Lower leg skin (tissue), 4 donors: ENCODE measurements at regions not wholly inside any gene's neighbourhood (a gene's known extent, or its start where the extent isn't known, plus 50 kb on each side); places are given as distances from the start of the nearest gene placed in this dataset.

Experiments used
- DNase-seq, 2 donors: peaks; one replicate each; pipeline ENCODE4 v3.0.0-alpha.2; 2019; ENCODE audit warnings: low spot score in 2 of 2
- H3K4me3 ChIP-seq: fragments of 200-600 bp; sonication (generic); 2 replicates; pipeline ENCODE4 v1.5.1; 2017; ENCODE audit warnings: mild to moderate bottlenecking, low read depth; ENCODE audit not compliant: poor library complexity, severe bottlenecking
- POLR2A ChIP-seq, 2 donors: fragments of 450-650 bp; IDR thresholded peaks; one replicate each; pipeline ENCODE4 v1.6.1; 2016 to 2017; ENCODE audit warnings: antibody characterized with exemption in 2 of 2, mild to moderate bottlenecking in 1 of 2, moderate library complexity in 1 of 2
- WGBS, 2 donors: methylation state at CpG; one replicate each; pipeline ENCODE4 v1.1.5; 2018; 5-methylcytosine and 5-hydroxymethylcytosine counted together
- intact Hi-C: fragments of 100-400 bp; cut with DNase I; formaldehyde crosslinking; loops from one replicate; pipeline ENCODE4 v1.15.0; 2023; ENCODE audit warnings: low total_unique reads
- TF ChIP-seq, protein P1 (sequence below), 3 donors: fragments of 450-650 bp; IDR thresholded peaks; one replicate each; pipeline ENCODE4 v1.5.1; 2016; ENCODE audit warnings: antibody characterized with exemption in 3 of 3, mild to moderate bottlenecking in 3 of 3, moderate library complexity in 2 of 3

- TF ChIP-seq, protein P1, sequence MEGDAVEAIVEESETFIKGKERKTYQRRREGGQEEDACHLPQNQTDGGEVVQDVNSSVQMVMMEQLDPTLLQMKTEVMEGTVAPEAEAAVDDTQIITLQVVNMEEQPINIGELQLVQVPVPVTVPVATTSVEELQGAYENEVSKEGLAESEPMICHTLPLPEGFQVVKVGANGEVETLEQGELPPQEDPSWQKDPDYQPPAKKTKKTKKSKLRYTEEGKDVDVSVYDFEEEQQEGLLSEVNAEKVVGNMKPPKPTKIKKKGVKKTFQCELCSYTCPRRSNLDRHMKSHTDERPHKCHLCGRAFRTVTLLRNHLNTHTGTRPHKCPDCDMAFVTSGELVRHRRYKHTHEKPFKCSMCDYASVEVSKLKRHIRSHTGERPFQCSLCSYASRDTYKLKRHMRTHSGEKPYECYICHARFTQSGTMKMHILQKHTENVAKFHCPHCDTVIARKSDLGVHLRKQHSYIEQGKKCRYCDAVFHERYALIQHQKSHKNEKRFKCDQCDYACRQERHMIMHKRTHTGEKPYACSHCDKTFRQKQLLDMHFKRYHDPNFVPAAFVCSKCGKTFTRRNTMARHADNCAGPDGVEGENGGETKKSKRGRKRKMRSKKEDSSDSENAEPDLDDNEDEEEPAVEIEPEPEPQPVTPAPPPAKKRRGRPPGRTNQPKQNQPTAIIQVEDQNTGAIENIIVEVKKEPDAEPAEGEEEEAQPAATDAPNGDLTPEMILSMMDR (IDR thresholded peaks at IDR 0.05): no peak
- TF ChIP-seq POLR2A (IDR thresholded peaks at IDR 0.05): no peak
- H3K4me3 ChIP-seq: no peak overlapping the region
- DNase-seq: no peak
- 59 to 67% methylated on average over 1 of the region's 1 CpG for WGBS, 2 donors
- intact Hi-C loops: no loop called here
Observed at GRCh38 chr14:29282169-29282568, 515.6 kb downstream of the FOXG1 start.

- H3K4me3 ChIP-seq: no peak overlapping the region
- TF ChIP-seq POLR2A (IDR thresholded peaks at IDR 0.05): no peak
- TF ChIP-seq, protein P1 (IDR thresholded peaks at IDR 0.05): no peak
- intact Hi-C loops: no loop called here
- DNase-seq: no peak
- WGBS, 2 donors: 80% methylated on average over 2 of the region's 2 CpGs
Observed at GRCh38 chr14:29290441-29290840, 523.9 kb downstream of the FOXG1 start.

DNA sequence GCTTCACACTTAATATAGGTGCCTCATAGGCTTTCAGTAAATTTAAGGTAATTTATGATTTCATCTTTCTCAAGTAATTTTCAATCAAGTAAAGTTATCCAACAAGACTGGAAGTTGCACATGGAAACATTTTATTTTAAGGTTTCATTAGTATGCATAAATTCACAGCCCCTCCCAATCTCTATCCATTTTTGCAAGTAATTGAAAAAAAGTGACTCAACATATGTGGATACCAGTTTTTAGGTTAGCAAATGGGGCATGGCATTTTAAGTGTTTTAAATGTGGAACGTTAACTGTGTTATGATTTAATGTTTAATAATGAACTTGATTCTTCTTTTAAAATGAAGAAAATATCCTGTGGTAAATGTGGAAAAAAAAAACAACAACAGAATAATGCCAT lies 532.8 kb downstream of the FOXG1 start:
- H3K4me3 ChIP-seq: no peak overlapping the region
- DNase-seq: no peak
- intact Hi-C loops: no loop called here
- WGBS, 2 donors: 79 to 81% methylated on average over 1 of the region's 1 CpG
- TF ChIP-seq POLR2A (IDR thresholded peaks at IDR 0.05): no peak
- TF ChIP-seq, protein P1 (IDR thresholded peaks at IDR 0.05): no peak

DNA sequence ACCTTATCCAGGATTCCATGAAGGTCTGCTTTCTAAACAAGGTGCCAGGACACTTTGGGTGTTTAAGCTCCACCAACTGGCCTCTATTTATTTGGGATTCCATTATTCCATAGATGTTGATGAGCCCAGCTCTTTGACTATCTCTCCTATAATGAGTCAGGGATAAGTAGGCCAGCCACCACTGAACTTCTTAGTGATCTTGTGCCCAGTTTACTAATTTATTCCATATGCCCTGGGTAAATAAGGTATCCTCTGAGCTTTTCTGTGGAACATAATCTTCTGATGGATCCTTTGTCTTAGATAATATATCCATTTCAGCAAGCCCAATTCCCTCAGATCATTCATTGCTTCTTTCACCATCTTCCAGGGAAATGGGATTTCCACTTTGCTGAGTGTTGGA lies 535.0 kb downstream of the FOXG1 start:
- TF ChIP-seq, protein P1 (IDR thresholded peaks at IDR 0.05): no peak
- TF ChIP-seq POLR2A (IDR thresholded peaks at IDR 0.05): no peak
- intact Hi-C loops: no loop called here
- no peak for DNase-seq
- H3K4me3 ChIP-seq: no peak overlapping the region

- no peak overlapping the region for H3K4me3 ChIP-seq
- intact Hi-C loops: no loop called here
- TF ChIP-seq POLR2A (IDR thresholded peaks at IDR 0.05): no peak
- TF ChIP-seq, protein P1 (IDR thresholded peaks at IDR 0.05): no peak
- DNase-seq: no peak
Observed at GRCh38 chr14:29310210-29310609, 543.6 kb downstream of the FOXG1 start.

DNA sequence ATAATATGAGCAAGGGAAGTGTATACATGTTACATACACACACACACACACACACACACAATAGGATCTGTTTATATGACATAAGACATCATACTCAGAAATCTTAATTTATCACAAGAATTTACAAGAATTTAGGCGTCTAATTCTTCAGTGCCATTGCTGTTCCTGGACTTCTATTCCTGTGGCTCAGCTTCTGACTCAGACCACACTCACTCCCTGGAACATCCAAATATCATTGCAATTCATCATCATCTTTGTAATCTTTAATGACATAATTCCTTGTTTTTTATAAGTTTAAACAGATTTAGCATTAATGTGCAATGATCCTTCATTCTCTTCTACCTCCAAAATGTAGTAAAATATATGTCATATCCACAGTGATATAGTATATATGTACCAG lies 544.2 kb downstream of the FOXG1 start:
- WGBS, 2 donors: 72 to 85% methylated on average over 1 of the region's 1 CpG
- intact Hi-C loops: no loop called here
- TF ChIP-seq, protein P1 (IDR thresholded peaks at IDR 0.05): no peak
- no peak for TF ChIP-seq POLR2A (IDR thresholded peaks at IDR 0.05)
- no peak overlapping the region for H3K4me3 ChIP-seq
- no peak for DNase-seq
